ENCODE measurements at regions not wholly inside any gene's neighbourhood (a gene's known extent, or its start where the extent isn't known, plus 50 kb on each side); places are given as distances from the start of the nearest gene placed in this dataset.

DNA sequence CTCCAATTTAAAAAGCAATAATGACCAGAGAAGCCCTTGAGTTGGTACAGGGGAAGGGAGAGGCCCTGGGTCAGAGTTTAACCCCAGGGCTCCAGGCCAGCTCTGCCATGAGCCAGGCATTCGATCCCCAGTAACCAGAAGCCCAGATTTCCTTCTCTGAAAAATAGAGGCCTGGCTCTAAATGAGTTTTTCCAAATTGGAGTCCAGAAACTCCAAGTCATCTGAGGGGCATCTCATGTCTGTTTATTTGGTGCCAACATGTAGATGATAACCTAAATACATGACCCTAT, 381.9 kb downstream of the CTTN start:
- TF ChIP-seq SIN3A (IDR thresholded peaks at IDR 0.05; ENCODE audit: borderline replicate concordance, low read depth, low read length) (no peak), NRF1 (IDR thresholded peaks at IDR 0.05; ENCODE audit: low read depth, low read length) (no peak), POLR2AphosphoS5 (IDR thresholded peaks at IDR 0.05; ENCODE audit: low read depth, low read length) (no peak), ELF1 (IDR thresholded peaks at IDR 0.05) (no peak), EZH2phosphoT487 (IDR thresholded peaks at IDR 0.05; ENCODE audit: borderline replicate concordance, low read depth) (no peak), TCF12 (IDR thresholded peaks at IDR 0.05) (no peak), RAD21 (IDR thresholded peaks at IDR 0.05; ENCODE audit: low read length) (no peak)
- TF ChIP-seq, protein P1, sequence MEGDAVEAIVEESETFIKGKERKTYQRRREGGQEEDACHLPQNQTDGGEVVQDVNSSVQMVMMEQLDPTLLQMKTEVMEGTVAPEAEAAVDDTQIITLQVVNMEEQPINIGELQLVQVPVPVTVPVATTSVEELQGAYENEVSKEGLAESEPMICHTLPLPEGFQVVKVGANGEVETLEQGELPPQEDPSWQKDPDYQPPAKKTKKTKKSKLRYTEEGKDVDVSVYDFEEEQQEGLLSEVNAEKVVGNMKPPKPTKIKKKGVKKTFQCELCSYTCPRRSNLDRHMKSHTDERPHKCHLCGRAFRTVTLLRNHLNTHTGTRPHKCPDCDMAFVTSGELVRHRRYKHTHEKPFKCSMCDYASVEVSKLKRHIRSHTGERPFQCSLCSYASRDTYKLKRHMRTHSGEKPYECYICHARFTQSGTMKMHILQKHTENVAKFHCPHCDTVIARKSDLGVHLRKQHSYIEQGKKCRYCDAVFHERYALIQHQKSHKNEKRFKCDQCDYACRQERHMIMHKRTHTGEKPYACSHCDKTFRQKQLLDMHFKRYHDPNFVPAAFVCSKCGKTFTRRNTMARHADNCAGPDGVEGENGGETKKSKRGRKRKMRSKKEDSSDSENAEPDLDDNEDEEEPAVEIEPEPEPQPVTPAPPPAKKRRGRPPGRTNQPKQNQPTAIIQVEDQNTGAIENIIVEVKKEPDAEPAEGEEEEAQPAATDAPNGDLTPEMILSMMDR (IDR thresholded peaks at IDR 0.05), result no peak
- TF ChIP-seq, protein P2, sequence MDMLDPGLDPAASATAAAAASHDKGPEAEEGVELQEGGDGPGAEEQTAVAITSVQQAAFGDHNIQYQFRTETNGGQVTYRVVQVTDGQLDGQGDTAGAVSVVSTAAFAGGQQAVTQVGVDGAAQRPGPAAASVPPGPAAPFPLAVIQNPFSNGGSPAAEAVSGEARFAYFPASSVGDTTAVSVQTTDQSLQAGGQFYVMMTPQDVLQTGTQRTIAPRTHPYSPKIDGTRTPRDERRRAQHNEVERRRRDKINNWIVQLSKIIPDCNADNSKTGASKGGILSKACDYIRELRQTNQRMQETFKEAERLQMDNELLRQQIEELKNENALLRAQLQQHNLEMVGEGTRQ (IDR thresholded peaks at IDR 0.05; ENCODE audit: borderline replicate concordance, low read depth, low read length), result no peak

Measured in SK-N-SH (cell line).